ENCODE measurements at regions not wholly inside any gene's neighbourhood (a gene's known extent, or its start where the extent isn't known, plus 50 kb on each side); places are given as distances from the start of the nearest gene placed in this dataset.

GRCh38 chr18:38046651-38047050 is 481.1 kb upstream of the CELF4 start:
- TF ChIP-seq, protein P1, sequence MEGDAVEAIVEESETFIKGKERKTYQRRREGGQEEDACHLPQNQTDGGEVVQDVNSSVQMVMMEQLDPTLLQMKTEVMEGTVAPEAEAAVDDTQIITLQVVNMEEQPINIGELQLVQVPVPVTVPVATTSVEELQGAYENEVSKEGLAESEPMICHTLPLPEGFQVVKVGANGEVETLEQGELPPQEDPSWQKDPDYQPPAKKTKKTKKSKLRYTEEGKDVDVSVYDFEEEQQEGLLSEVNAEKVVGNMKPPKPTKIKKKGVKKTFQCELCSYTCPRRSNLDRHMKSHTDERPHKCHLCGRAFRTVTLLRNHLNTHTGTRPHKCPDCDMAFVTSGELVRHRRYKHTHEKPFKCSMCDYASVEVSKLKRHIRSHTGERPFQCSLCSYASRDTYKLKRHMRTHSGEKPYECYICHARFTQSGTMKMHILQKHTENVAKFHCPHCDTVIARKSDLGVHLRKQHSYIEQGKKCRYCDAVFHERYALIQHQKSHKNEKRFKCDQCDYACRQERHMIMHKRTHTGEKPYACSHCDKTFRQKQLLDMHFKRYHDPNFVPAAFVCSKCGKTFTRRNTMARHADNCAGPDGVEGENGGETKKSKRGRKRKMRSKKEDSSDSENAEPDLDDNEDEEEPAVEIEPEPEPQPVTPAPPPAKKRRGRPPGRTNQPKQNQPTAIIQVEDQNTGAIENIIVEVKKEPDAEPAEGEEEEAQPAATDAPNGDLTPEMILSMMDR (IDR thresholded peaks at IDR 0.05; ENCODE audit: extremely low read depth in 1 of 2, insufficient read depth in 1 of 2, low read depth in 1 of 2, low read length in 2 of 2): no peak
- TF ChIP-seq POLR2A (IDR thresholded peaks at IDR 0.05; ENCODE audit: low read depth, low read length) (no peak), MAX (IDR thresholded peaks at IDR 0.05; ENCODE audit: insufficient read depth, insufficient read length) (no peak), POLR2AphosphoS5 (IDR thresholded peaks at IDR 0.05; ENCODE audit: insufficient read depth, low read depth, low read length) (no peak), EZH2 (IDR thresholded peaks at IDR 0.05; ENCODE audit: borderline replicate concordance, low read depth, low read length, severe bottlenecking) (no peak)

Measured in endothelial cell of umbilical vein (primary cell).